ENCODE measurements at regions not wholly inside any gene's neighbourhood (a gene's known extent, or its start where the extent isn't known, plus 50 kb on each side); places are given as distances from the start of the nearest gene placed in this dataset.

DNA sequence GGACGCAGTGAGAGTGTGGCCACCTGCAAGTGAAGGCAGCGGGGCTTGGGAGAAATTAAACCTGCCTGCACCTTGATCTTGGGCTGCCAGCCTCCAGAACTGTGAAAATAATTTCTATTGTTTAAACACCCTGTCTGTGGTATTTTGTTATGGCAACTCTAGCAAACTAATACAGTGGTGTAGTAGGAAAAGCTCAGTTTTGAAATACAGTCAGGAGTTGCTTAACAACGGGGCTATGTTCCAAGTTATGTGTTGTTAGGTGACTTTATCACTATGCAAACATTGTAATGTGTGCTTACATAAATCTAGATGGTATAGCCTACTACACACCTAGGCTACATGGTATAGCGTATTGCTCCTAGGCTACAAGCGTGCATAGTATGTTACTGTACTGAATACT, 93.4 kb upstream of the FN1 start:
- no peak for DNase-seq

GRCh38 chr2:215528555-215528954, 92.7 kb upstream of the FN1 start:
- no peak for DNase-seq

- no peak for DNase-seq
Observed at GRCh38 chr2:215527736-215528135, 91.9 kb upstream of the FN1 start.

GRCh38 chr2:215526341-215526740, 90.5 kb upstream of the FN1 start:
- no peak for DNase-seq

- DNase-seq: peak; percentile 8 to 36
Observed at GRCh38 chr2:215522237-215522636, 86.4 kb upstream of the FN1 start.

- no peak for DNase-seq
Observed at GRCh38 chr2:215521031-215521430, 85.2 kb upstream of the FN1 start.

GRCh38 chr2:215517391-215517790, 81.5 kb upstream of the FN1 start:
- no peak for DNase-seq

- no peak for DNase-seq
Observed at GRCh38 chr2:215514516-215514915, 78.6 kb upstream of the FN1 start.

GRCh38 chr2:215511454-215512346, 75.8 kb upstream of the FN1 start:
- no peak for DNase-seq

GRCh38 chr2:215507836-215508235, 72.0 kb upstream of the FN1 start:
- no peak for DNase-seq

GRCh38 chr2:215507136-215507535, 71.3 kb upstream of the FN1 start:
- no peak for DNase-seq

DNA sequence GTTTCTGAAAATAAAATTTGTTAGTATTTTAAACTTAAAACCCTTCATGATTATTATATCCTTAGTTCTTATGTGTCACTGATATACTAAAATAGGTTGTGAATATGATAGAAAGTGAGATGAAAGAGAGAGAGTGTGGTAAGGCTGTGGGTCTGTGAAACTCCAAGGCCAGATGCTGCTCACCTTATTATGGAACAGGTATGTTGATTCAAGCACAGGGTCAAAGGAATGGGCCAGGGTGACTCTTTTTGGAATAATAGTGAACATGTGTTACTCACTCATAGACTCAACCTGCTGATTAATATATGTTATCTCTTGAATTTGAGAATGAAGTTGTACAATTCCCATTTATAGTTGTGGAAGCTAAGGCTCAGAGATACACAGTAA, 70.7 kb upstream of the FN1 start:
- no peak for DNase-seq

- no peak for DNase-seq
Observed at GRCh38 chr2:215505044-215505786, 69.3 kb upstream of the FN1 start.

DNA sequence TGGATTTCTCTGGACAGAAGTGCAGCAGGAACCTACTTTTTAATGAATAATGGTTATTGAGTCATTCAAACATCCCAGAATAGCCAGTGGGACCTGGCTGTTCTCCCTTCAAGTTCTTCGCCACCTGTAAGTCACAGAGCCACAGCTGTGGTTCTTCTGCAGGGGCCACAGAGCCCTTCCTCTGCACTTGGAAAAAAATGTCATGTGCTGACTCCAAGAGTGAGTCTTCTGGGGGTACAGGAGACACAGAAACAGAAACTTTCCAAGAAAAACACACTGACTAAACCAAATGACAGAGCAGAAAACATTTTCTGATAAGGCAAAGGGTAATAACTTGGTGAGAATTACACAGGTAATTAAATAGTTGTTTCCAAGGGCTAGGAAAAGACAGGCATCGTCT, 68.7 kb upstream of the FN1 start:
- DNase-seq: no peak

DNA sequence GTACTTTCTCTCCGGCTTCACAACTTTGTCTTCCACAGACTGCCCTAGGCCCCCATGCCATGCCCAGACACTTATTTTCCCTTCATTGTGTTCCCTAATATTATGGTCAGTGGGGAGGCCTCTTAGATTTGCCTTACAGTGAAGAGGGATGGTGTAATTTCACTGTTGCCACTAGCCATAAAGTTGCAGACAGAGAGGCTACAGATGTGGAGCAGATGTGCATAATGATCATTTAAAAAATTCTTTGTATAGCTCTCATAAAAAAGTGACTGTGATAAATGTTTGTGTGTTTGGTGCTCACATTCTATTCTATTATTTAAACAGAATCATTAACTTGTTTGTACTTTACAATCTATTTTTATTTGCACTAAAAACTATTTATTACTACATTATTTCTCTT, 67.5 kb upstream of the FN1 start:
- no peak for DNase-seq

DNA sequence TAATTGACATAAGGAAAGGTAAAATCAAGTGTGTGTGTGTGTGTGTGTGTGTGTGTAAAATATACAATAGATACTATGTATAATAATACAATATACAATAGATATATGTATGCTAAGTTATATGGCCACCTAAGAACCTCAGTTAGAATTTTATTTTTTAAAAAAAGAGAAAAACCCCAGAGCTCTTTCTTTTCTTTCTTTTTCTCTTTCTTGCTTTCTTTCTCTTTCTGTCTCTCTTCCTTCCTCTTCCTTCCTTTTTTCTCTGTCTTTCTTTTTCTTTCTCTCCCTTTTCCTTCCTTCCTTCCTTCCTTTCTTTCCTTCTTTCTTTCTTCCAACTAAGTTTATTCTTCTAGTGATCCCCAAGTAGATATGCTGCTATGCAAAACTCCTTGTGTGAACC, 64.6 kb upstream of the FN1 start:
- DNase-seq: no peak

DNA sequence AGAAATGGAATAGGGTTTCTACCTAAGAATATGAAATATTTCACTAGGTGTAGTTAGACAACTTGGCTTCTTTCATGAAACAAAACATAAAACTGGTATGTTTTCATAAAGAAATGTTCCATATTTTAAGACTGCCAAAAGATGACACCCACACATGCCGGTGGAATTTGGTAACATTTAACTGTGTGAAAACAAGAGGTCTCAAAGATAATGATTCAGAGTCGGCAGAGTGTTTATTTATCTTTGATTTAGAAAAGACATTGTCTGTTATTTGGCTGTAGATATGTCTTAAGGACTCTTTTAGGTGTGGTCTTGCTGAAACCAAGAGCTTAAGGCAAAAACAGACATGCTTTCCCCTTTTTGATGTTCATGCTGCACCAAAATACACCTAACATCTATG, 63.5 kb upstream of the FN1 start:
- no peak for DNase-seq

DNA sequence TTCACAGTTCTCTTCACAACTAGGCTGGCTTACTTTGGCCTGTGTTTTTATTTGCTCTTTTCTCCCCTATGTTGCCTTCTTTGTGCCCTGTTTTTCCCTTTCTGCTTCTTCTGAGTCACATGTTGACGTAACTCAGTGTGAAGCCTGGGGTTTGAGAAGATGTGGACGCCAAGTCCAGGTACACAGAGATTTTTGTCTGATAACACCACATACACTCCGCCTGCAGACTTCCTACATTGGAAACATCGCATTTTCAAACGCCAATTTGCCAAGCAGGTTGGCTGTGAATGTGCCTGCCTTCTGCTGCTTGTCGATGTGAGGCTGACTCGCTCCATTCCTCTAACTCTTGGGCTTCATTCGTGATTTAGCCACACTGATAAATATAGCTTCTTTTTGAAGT, 62.6 kb upstream of the FN1 start:
- no peak for DNase-seq

DNA sequence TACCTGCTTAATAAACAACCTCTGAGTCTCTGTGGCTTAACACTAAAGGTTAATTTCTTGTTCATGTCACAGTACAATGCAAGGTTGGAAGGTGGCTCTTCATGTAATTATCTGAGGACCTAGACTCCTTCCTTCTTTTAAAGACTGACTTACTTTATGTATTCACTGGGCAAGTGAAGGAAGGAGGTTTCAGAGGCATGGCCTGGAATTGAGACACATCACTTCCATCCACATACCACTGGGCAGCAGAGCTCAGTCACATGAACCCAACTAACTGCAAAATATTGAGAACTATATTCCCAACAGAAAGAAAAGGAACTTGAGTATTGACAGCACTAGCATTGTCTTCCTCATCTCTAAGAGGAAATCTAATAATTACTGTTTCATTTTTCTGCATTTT, 57.5 kb upstream of the FN1 start:
- DNase-seq: no peak

DNA sequence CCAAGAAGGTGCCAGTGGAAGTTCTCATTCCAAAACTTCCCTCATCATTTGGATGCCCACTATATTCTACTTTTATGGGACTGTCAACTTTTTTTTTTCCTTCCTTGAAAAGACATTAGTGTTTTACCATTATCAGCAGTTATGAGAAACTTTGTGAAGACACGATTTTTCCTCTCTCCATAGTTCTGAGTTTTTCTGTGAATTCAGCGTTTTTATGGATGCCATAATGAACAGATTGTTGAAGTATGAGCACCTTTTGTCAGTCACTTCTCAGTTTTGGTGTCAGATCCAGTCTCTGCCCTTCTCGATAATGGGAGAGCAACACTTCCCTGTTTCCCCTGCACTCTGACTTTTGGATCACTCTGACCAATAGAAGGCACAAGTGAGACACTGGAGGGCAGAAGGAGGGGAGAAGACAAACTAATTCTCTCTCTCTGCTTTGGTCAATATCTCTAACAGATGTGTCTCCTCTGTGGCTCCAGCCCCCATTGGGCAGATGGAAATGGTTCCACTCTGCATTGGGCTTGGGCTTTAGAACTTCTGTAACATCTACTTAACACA, 53.5 kb upstream of the FN1 start:
- no peak for DNase-seq

GRCh38 chr2:215487002-215487372, 51.1 kb upstream of the FN1 start:
- DNase-seq: no peak

- DNase-seq: no peak
Observed at GRCh38 chr2:215486291-215487001, 50.6 kb upstream of the FN1 start.
